Subcutaneous abdominal adipose tissue (tissue), 5 donors: ENCODE measurements at regions not wholly inside any gene's neighbourhood (a gene's known extent, or its start where the extent isn't known, plus 50 kb on each side); places are given as distances from the start of the nearest gene placed in this dataset.

Experiments
- H3K27ac ChIP-seq: one replicate; pipeline ENCODE4 v1.7.0; 2013; ENCODE audit warnings: low read depth, mild to moderate bottlenecking, inconsistent platforms, low read length, moderate library complexity
- H3K27me3 ChIP-seq, 5 donors: one replicate each; pipeline ENCODE4 v1.7.0; 2013; ENCODE audit warnings: low read length in 5 of 5, inconsistent platforms in 1 of 5; ENCODE audit not compliant: control insufficient read depth in 5 of 5, insufficient read depth in 4 of 5
- H3K36me3 ChIP-seq, 5 donors: one replicate each; pipeline ENCODE4 v1.7.0; 2013; ENCODE audit warnings: low read length in 5 of 5; ENCODE audit not compliant: control insufficient read depth in 5 of 5, insufficient read depth in 5 of 5
- H3K4me1 ChIP-seq, 5 donors: one replicate each; pipeline ENCODE4 v1.7.0; 2013; ENCODE audit warnings: low read length in 5 of 5, mild to moderate bottlenecking in 3 of 5, moderate library complexity in 1 of 5; ENCODE audit not compliant: control insufficient read depth in 5 of 5, insufficient read depth in 5 of 5
- H3K4me3 ChIP-seq, 5 donors: one replicate each; pipeline ENCODE4 v1.7.0; 2013; ENCODE audit warnings: low read length in 5 of 5, low read depth in 1 of 5
- H3K9ac ChIP-seq, 5 donors: one replicate each; pipeline ENCODE4 v1.7.0; 2013; ENCODE audit warnings: low read length in 5 of 5, mild to moderate bottlenecking in 4 of 5, moderate library complexity in 3 of 5
- H3K9me3 ChIP-seq, 5 donors: one replicate each; pipeline ENCODE4 v1.7.0; 2013; ENCODE audit warnings: low read length in 5 of 5; ENCODE audit not compliant: control insufficient read depth in 5 of 5
- donor health status: healthy.
- donor health status: healthy.
- donor health status: healthy.
- donor health status: healthy.
- donor health status: healthy.

GRCh38 chr4:44869222-44869882 lies 143.0 kb upstream of the GNPDA2 start:
- no peak overlapping the region for H3K4me3 ChIP-seq
- H3K36me3 ChIP-seq: no peaks in the 10 kb centered on the region
- H3K27me3 ChIP-seq: no peaks in the 10 kb centered on the region
- H3K27ac ChIP-seq: no peak overlapping the region
- peaks cover 0 to 5% (median 0%) of the 10 kb centered on the region in 5 donors for H3K9me3 ChIP-seq
- H3K4me1 ChIP-seq: no peaks in the 10 kb centered on the region
- H3K9ac ChIP-seq: no peak overlapping the region

- no peaks in the 10 kb centered on the region for H3K4me1 ChIP-seq
- no peak overlapping the region for H3K9ac ChIP-seq
- no peak overlapping the region for H3K27ac ChIP-seq
- no peaks in the 10 kb centered on the region for H3K27me3 ChIP-seq
- no peaks in the 10 kb centered on the region for H3K36me3 ChIP-seq
- H3K9me3 ChIP-seq: no peaks in the 10 kb centered on the region
- no peak overlapping the region for H3K4me3 ChIP-seq
Observed at GRCh38 chr4:44861756-44862155, 135.4 kb upstream of the GNPDA2 start.

- H3K4me3 ChIP-seq: no peak overlapping the region
- H3K4me1 ChIP-seq: no peaks in the 10 kb centered on the region
- H3K27ac ChIP-seq: no peak overlapping the region
- H3K9ac ChIP-seq: no peak overlapping the region
- no peaks in the 10 kb centered on the region for H3K36me3 ChIP-seq
- H3K9me3 ChIP-seq: no peaks in the 10 kb centered on the region
- H3K27me3 ChIP-seq: no peaks in the 10 kb centered on the region
Observed at GRCh38 chr4:44859477-44859876, 133.1 kb upstream of the GNPDA2 start.

GRCh38 chr4:44848466-44848865 lies 122.1 kb upstream of the GNPDA2 start:
- H3K9me3 ChIP-seq: peaks cover 0 to 7% (median 2%) of the 10 kb centered on the region in 5 donors
- H3K4me1 ChIP-seq: no peaks in the 10 kb centered on the region
- no peaks in the 10 kb centered on the region for H3K36me3 ChIP-seq
- H3K9ac ChIP-seq: no peak overlapping the region
- no peaks in the 10 kb centered on the region for H3K27me3 ChIP-seq
- no peak overlapping the region for H3K4me3 ChIP-seq
- H3K27ac ChIP-seq: no peak overlapping the region

- no peak overlapping the region for H3K4me3 ChIP-seq
- H3K9me3 ChIP-seq: no peaks in the 10 kb centered on the region
- no peaks in the 10 kb centered on the region for H3K36me3 ChIP-seq
- no peaks in the 10 kb centered on the region for H3K4me1 ChIP-seq
- H3K9ac ChIP-seq: no peak overlapping the region
- H3K27ac ChIP-seq: no peak overlapping the region
- no peaks in the 10 kb centered on the region for H3K27me3 ChIP-seq
Observed at GRCh38 chr4:44845993-44846392, 119.6 kb upstream of the GNPDA2 start.

- Histone ChIP-seq H3K4me1 (no peaks in the 10 kb centered on the region), H3K4me3 (no peak overlapping the region), H3K36me3 (no peaks in the 10 kb centered on the region), H3K9ac (no peak overlapping the region), H3K27me3 (no peaks in the 10 kb centered on the region), H3K27ac (no peak overlapping the region), H3K9me3 (peaks cover 0 to under 1% (median 0%) of the 10 kb centered on the region in 5 donors)
Observed at GRCh38 chr4:44845309-44845708, 119.0 kb upstream of the GNPDA2 start.

- peaks cover 0 to 3% (median 0%) of the 10 kb centered on the region in 5 donors for H3K9me3 ChIP-seq
- H3K27ac ChIP-seq: no peak overlapping the region
- H3K27me3 ChIP-seq: no peaks in the 10 kb centered on the region
- H3K9ac ChIP-seq: no peak overlapping the region
- H3K4me3 ChIP-seq: no peak overlapping the region
- no peaks in the 10 kb centered on the region for H3K4me1 ChIP-seq
- no peaks in the 10 kb centered on the region for H3K36me3 ChIP-seq
Observed at GRCh38 chr4:44842531-44842930, 116.2 kb upstream of the GNPDA2 start.

- Histone ChIP-seq H3K4me1 (no peaks in the 10 kb centered on the region), H3K27me3 (no peaks in the 10 kb centered on the region), H3K27ac (no peak overlapping the region), H3K9ac (no peak overlapping the region), H3K9me3 (peaks cover 0 to 10% (median 0%) of the 10 kb centered on the region in 5 donors), H3K4me3 (no peak overlapping the region), H3K36me3 (no peaks in the 10 kb centered on the region)
Observed at GRCh38 chr4:44817930-44818329, 91.6 kb upstream of the GNPDA2 start.

GRCh38 chr4:44806071-44806470 lies 79.7 kb upstream of the GNPDA2 start:
- Histone ChIP-seq H3K4me3 (no peak overlapping the region), H3K36me3 (no peaks in the 10 kb centered on the region), H3K4me1 (no peaks in the 10 kb centered on the region), H3K9ac (no peak overlapping the region), H3K9me3 (peaks cover 0 to 2% (median 0%) of the 10 kb centered on the region in 5 donors), H3K27me3 (no peaks in the 10 kb centered on the region), H3K27ac (no peak overlapping the region)

GRCh38 chr4:44804301-44804700 lies 77.9 kb upstream of the GNPDA2 start:
- H3K36me3 ChIP-seq: no peaks in the 10 kb centered on the region
- H3K9ac ChIP-seq: no peak overlapping the region
- no peaks in the 10 kb centered on the region for H3K4me1 ChIP-seq
- no peaks in the 10 kb centered on the region for H3K27me3 ChIP-seq
- H3K9me3 ChIP-seq: no peaks in the 10 kb centered on the region
- H3K27ac ChIP-seq: no peak overlapping the region
- no peak overlapping the region for H3K4me3 ChIP-seq
